Heart right ventricle (tissue), 16 donors: ENCODE measurements at regions not wholly inside any gene's neighbourhood (a gene's known extent, or its start where the extent isn't known, plus 50 kb on each side); places are given as distances from the start of the nearest gene placed in this dataset.

Experiments used
- ATAC-seq, 8 donors: fragments of 200-7000 bp; cut with Tn5 transposase; one replicate each; pipeline ENCODE4 v1.9.1; 2020; ENCODE audit warnings: mild to moderate bottlenecking in 8 of 8, moderate library complexity in 8 of 8, moderate number of reproducible peaks in 1 of 8
- DNase-seq, 2 donors: peaks; one replicate each; pipeline ENCODE4 v3.0.0-alpha.2; 2020
- H3K27ac ChIP-seq, 10 donors: fragments of 200-600 bp; sonication (generic) in 2 of 10; one replicate each; pipeline versions ENCODE4 v1.5.0 to v1.8.0; 2020 to 2022; ENCODE audit warnings: mild to moderate bottlenecking in 3 of 10
- H3K27me3 ChIP-seq, 7 donors: fragments of 200-600 bp; one replicate each; pipeline ENCODE4 v1.8.0; 2021 to 2022; ENCODE audit warnings: mild to moderate bottlenecking in 2 of 7
- H3K36me3 ChIP-seq, 9 donors: fragments of 200-600 bp; sonication (generic) in 1 of 9; one replicate each; pipeline versions ENCODE4 v1.5.0 to v1.8.0; 2020 to 2022; ENCODE audit warnings: mild to moderate bottlenecking in 2 of 9
- H3K4me1 ChIP-seq, 9 donors: fragments of 200-600 bp; sonication (generic) in 1 of 9; one replicate each; pipeline versions ENCODE4 v1.5.0 to v1.8.0; 2020 to 2022; ENCODE audit warnings: mild to moderate bottlenecking in 4 of 9
- H3K4me3 ChIP-seq, 10 donors: fragments of 200-600 bp; sonication (generic) in 2 of 10; one replicate each; pipeline versions ENCODE4 v1.5.0 to v1.8.0; 2020 to 2022; ENCODE audit warnings: mild to moderate bottlenecking in 7 of 10, moderate library complexity in 2 of 10
- H3K9me3 ChIP-seq, 11 donors: fragments of 200-600 bp in 10 of 11; sonication (generic) in 2 of 11; one replicate each; pipeline versions ENCODE4 v1.5.0 to v1.8.0; 2013 to 2022; ENCODE audit warnings: mild to moderate bottlenecking in 2 of 11, control low read depth in 1 of 11, moderate library complexity in 1 of 11
- WGBS, 2 donors: extraction: QIAGEN DNeasy Blood & Tissue Kit; methylation state at CpG; one replicate each; pipeline ENCODE4 v1.1.7; 2013; ENCODE audit warnings: inconsistent platforms in 1 of 2; 5-methylcytosine and 5-hydroxymethylcytosine counted together
- intact Hi-C, 10 donors: fragments of 100-400 bp; cut with DNase I; formaldehyde crosslinking; loops; one replicate each; pipeline versions ENCODE4 v1.11.1 to v1.14.2; 2022
- TF ChIP-seq, protein P1 (sequence below), 9 donors: fragments of 200-600 bp; sonication (generic) in 2 of 9; IDR thresholded peaks; one replicate each; pipeline versions ENCODE4 v1.5.0 to v1.8.0; 2021 to 2022; ENCODE audit warnings: antibody characterized with exemption in 9 of 9, mild to moderate bottlenecking in 5 of 9, moderate library complexity in 1 of 9
- donor health status: Arrhythmogenic right ventricular cardiomyopathy.
- donor health status: ischemic (EF 13 %, LVEDD 7.1; RV severe dilation, severe dysfunction).
- donor health status: healthy with polysubstance abuse.
- donor health status: DM: no; HTN: yes; CAD: no.
- donor health status: DM: no; HTN: no; CAD: no.
- donor health status: ischemic (EF 25% LVEDD 6.9; RV normal size, moderate dysfunction).
- donor health status: ischemic (EF 25% LVEDD 5.7; RV mildly dilated, moderate dysfunction).
- donor health status: healthy.
- donor health status: DM: yes; HTN: yes; CAD: no.
- donor health status: Ischemic cardiomyopathy.
- donor health status: ischemic (EF 35%, LVEDD 5.7; RV mildly dilated, moderate dysfunction).
- donor health status: nonischemic (EF 11% LVEDD 7.7; RV severe dilation, severe dysfunction).
- donor health status: DM: yes; HTN: yes; CAD: no.
- donor health status: PGD.
- donor health status: ischemic (EF 29% LVEDD 5.4; RV normal size, mild dysfunction).
- donor health status: nonischemic (EF 23%, LVEDD 6.1; RV moderate dilation, normal function).

DNA sequence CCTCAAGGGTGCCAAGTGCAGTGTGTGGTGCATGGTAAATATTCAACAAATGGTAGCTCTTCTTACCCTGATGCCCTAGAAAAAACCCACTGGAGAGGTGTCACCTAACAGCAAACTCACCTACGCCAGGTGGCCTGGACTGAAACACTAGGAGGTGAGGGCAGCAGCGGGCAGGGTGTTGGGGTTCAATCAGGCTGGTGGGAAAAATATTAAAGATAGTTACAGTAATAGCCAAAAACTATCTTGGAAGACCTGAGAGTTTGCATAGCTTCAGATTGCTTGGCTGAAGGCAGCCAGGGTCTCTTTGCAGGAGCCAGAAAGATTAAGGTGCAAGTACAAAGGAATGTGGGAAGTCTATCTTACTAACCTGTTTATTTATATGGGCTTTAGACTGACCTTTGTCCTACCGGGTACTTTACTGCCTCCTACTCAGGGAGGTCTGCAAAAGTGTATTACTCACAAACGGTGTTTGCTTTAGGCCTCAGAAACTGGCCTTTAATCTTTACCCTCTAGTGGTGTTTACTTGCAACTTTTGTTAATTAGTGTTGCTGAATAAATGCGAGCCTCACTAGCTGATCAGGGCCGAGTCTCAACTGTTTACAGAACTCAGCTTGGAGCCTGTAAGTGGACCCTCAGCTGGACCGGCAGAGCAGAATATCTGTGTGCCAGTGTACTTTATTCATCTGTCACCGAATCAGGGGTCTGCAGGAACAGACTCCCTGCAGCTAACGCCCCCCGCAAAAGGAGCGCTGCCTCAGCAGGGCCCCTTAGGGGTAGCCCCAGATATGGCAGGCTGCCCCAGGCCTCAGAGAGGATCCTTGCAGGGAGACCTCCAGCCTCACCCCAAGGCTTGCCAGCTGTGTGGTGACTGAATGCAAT is 63.9 kb downstream of the SYF2 start:
- ATAC-seq: no peak
- Histone ChIP-seq H3K27ac (no peak overlapping the region), H3K36me3 (no peaks in the 10 kb centered on the region), H3K27me3 (peaks cover 0 to 9% (median 0%) of the 10 kb centered on the region in 7 donors), H3K9me3 (peaks cover 0 to 6% (median 0%) of the 10 kb centered on the region in 11 donors), H3K4me3 (no peak overlapping the region), H3K4me1 (no peaks in the 10 kb centered on the region)
- 63 to 72% methylated on average over 11 of the region's 11 CpGs for WGBS, 2 donors
- no peak for DNase-seq
- TF ChIP-seq, protein P1, sequence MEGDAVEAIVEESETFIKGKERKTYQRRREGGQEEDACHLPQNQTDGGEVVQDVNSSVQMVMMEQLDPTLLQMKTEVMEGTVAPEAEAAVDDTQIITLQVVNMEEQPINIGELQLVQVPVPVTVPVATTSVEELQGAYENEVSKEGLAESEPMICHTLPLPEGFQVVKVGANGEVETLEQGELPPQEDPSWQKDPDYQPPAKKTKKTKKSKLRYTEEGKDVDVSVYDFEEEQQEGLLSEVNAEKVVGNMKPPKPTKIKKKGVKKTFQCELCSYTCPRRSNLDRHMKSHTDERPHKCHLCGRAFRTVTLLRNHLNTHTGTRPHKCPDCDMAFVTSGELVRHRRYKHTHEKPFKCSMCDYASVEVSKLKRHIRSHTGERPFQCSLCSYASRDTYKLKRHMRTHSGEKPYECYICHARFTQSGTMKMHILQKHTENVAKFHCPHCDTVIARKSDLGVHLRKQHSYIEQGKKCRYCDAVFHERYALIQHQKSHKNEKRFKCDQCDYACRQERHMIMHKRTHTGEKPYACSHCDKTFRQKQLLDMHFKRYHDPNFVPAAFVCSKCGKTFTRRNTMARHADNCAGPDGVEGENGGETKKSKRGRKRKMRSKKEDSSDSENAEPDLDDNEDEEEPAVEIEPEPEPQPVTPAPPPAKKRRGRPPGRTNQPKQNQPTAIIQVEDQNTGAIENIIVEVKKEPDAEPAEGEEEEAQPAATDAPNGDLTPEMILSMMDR (IDR thresholded peaks at IDR 0.05): no peak
- intact Hi-C loops: no loop called here

DNA sequence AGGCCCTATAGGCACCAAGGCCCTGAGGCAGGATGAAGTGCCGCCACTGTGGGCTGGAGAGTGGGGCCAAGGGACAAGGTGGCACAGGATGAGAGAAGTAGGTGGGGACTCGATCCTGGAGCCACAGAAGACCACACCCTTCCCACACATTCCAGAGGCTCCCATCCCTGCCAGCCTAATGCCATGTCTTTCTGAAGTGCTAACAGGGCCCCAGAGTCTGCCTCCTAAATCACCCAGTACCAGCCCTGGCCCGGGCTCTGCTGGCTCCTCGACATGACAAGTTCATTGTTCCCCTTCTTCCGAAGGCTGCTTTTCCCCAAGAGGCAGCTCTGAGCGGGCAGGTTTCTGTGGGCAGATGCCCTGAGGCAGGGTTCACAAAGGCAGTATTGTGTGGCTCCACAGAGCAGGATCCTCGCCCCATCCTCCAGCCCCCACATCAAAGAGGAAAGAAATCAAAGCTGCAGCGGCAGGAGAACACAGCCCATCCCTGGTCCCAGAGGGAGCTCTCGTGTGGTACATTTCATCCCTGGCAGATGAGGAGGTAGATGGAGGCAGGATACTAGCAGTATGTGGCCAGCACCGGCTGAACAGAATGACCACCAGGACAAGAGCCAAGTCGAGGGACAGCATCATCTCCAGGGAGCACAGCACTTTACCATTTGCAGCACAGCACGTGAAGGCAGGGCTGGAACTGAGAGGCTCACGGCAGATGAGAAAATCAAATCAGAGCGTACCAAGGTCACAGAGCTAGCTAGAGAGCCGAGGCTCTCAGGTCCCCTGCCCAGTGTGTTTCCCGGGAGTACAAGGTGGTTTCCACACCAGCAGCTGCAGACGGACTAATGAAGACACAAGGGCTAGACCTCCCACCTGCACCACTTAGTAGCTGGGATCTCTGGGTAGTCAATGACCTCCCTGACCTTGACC is 64.8 kb downstream of the SYF2 start:
- ATAC-seq: no peak
- intact Hi-C loops: no loop called here
- peaks cover 0 to 6% (median 0%) of the 10 kb centered on the region in 11 donors for H3K9me3 ChIP-seq
- TF ChIP-seq, protein P1 (IDR thresholded peaks at IDR 0.05): no peak
- no peak overlapping the region for H3K4me3 ChIP-seq
- no peak overlapping the region for H3K27ac ChIP-seq
- DNase-seq: no peak
- H3K36me3 ChIP-seq: no peaks in the 10 kb centered on the region
- peaks cover 0 to 9% (median 0%) of the 10 kb centered on the region in 7 donors for H3K27me3 ChIP-seq
- 59 to 65% methylated on average over 17 of the region's 17 CpGs for WGBS, 2 donors
- no peaks in the 10 kb centered on the region for H3K4me1 ChIP-seq

DNA sequence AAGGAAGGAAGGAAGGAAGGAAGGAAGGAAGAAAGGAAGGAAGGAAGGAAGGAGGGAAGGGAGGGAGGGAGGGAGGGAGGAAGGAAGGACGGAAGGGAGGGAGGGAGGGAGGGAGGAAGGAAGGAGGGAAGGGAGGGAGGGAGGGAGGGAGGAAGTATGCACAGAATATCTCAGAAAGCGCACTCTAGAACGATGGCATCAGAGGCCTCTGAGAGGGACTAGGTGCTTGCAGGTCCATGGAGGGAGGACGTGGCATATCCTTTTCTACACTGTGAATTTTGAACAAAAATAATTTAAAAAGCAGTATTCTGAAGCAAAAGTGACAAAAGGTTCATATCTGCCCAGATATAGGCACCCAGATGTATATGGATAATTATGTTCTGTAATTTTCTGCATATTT is 65.5 kb downstream of the SYF2 start:
- Histone ChIP-seq H3K4me3 (no peak overlapping the region), H3K4me1 (no peaks in the 10 kb centered on the region), H3K9me3 (peaks cover 0 to 12% (median 0%) of the 10 kb centered on the region in 11 donors), H3K27me3 (peaks cover 0 to 9% (median 0%) of the 10 kb centered on the region in 7 donors), H3K27ac (no peak overlapping the region), H3K36me3 (no peaks in the 10 kb centered on the region)
- no peak for ATAC-seq
- 77 to 89% methylated on average over 3 to 4 of the region's 4 CpGs for WGBS, 2 donors
- TF ChIP-seq, protein P1 (IDR thresholded peaks at IDR 0.05): no peak
- DNase-seq: no peak
- intact Hi-C loops: no loop called here

DNA sequence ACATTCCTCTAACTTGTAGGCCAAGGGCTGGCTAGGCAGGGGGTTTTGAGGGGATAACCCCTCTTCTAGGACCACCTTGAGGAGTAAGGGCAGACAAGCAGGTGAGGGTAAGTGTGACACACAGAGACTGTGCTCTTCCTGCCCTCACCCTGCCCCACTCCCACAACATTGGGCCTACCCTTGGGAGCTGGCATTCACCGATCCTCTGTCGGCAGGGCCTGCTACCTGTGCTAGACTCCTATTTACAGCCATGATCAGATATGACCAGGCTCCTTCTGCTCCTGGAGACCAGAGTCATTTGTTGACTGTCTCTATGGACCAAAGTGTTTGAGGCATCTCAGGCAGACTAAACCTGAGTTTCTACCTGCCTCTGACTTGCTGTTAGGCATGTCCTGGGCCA is 68.3 kb downstream of the SYF2 start:
- Histone ChIP-seq H3K4me1 (no peaks in the 10 kb centered on the region), H3K27ac (no peak overlapping the region), H3K36me3 (no peaks in the 10 kb centered on the region), H3K4me3 (no peak overlapping the region), H3K27me3 (peaks cover 0 to 6% (median 0%) of the 10 kb centered on the region in 7 donors), H3K9me3 (peaks cover 0 to 25% (median 0%) of the 10 kb centered on the region in 11 donors)
- intact Hi-C loops: no loop called here
- DNase-seq: no peak
- no peak for ATAC-seq
- WGBS, 2 donors: 95 to 98% methylated on average over 2 of the region's 2 CpGs
- TF ChIP-seq, protein P1 (IDR thresholded peaks at IDR 0.05): no peak
